ENCODE measurements at regions not wholly inside any gene's neighbourhood (a gene's known extent, or its start where the extent isn't known, plus 50 kb on each side); places are given as distances from the start of the nearest gene placed in this dataset.

DNA sequence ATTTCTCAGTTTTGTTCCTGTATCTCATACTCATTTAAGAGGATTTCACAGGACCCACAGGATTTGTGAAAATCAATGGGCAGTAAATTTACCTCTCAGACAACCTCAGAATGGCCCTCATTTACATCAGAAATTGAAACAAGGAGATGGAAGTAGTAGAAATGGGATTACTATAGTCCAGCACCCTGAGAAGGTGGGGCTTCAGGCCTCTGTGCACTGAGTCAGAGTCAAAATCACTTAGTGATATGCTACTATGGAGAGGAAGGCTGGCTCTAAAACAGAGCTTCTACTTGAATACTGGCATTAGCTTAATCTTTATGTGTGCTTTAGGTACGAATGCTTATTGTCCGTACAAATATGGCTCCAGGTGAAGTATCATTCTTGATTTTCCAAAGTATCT is 159.3 kb downstream of the CEP120 start:
- Mint-ChIP-seq H3K4me3 (no peak overlapping the region), H3K27me3 (ENCODE audit: insufficient read depth, low read depth) (no peaks in the 10 kb centered on the region), H3K9me3 (no peaks in the 10 kb centered on the region), H3K27ac (no peak overlapping the region), H3K4me1 (no peaks in the 10 kb centered on the region), H3K36me3 (no peaks in the 10 kb centered on the region)
- Histone ChIP-seq H2AFZ (replicated peaks) (no peak overlapping the region), H3K4me2 (no peak overlapping the region), H3K9me3 (ENCODE audit: low read depth) (no peaks in the 10 kb centered on the region), H4K20me1 (ENCODE audit: low read depth) (no peaks in the 10 kb centered on the region), H3K79me2 (ENCODE audit: low read depth) (no peaks in the 10 kb centered on the region), H3K4me1 (no peaks in the 10 kb centered on the region), H3K27ac (no peak overlapping the region), H3K4me3 (no peak overlapping the region), H3F3A (ENCODE audit: low read depth) (no peaks in the 10 kb centered on the region), H3K36me3 (no peaks in the 10 kb centered on the region), H3K9ac (no peak overlapping the region), H3K27me3 (no peaks in the 10 kb centered on the region)
- TF ChIP-seq, protein P1, sequence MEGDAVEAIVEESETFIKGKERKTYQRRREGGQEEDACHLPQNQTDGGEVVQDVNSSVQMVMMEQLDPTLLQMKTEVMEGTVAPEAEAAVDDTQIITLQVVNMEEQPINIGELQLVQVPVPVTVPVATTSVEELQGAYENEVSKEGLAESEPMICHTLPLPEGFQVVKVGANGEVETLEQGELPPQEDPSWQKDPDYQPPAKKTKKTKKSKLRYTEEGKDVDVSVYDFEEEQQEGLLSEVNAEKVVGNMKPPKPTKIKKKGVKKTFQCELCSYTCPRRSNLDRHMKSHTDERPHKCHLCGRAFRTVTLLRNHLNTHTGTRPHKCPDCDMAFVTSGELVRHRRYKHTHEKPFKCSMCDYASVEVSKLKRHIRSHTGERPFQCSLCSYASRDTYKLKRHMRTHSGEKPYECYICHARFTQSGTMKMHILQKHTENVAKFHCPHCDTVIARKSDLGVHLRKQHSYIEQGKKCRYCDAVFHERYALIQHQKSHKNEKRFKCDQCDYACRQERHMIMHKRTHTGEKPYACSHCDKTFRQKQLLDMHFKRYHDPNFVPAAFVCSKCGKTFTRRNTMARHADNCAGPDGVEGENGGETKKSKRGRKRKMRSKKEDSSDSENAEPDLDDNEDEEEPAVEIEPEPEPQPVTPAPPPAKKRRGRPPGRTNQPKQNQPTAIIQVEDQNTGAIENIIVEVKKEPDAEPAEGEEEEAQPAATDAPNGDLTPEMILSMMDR (IDR thresholded peaks at IDR 0.05): no peak
- DNase-seq (ENCODE audit: low spot score): no peak

DNA sequence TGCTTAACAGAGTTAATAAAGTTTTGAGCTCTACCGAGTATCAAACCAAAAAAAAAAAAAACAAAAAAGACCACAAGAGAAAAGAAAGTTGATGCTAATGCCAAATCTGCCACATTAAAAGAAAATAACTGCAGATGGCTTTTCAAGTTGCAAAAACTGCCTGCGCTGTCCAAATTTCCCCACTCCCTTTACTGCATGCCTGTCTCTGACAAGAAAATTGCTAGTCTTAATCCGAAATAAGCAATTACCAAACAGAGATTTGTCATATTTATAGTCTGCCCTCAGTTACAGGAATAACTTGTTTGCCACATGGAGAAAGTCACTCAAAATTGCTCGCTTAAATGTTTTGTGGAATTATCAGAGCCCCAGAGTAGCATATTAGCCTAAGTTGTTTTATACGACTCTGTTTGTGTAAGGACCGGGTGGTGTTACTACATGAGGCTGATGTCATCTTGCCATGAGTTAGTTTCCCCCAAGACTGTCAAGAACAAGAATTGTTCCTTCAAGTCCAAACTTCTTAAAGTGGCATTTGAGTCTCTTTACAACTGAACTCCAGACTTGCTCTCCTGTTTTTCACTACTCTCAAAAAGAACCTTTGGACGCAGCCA is 160.9 kb downstream of the CEP120 start:
- Mint-ChIP-seq H3K4me1 (no peaks in the 10 kb centered on the region), H3K36me3 (no peaks in the 10 kb centered on the region), H3K9me3 (peaks cover 3% of the 10 kb centered on the region), H3K4me3 (no peak overlapping the region), H3K27ac (no peak overlapping the region), H3K27me3 (ENCODE audit: insufficient read depth, low read depth) (no peaks in the 10 kb centered on the region)
- Histone ChIP-seq H3K27ac (no peak overlapping the region), H3K4me2 (no peak overlapping the region), H3K27me3 (no peaks in the 10 kb centered on the region), H4K20me1 (ENCODE audit: low read depth) (no peaks in the 10 kb centered on the region), H3K36me3 (no peaks in the 10 kb centered on the region), H3F3A (ENCODE audit: low read depth) (no peaks in the 10 kb centered on the region), H3K4me1 (no peaks in the 10 kb centered on the region), H3K79me2 (ENCODE audit: low read depth) (no peaks in the 10 kb centered on the region), H3K9ac (no peak overlapping the region), H2AFZ (replicated peaks) (no peak overlapping the region), H3K4me3 (no peak overlapping the region), H3K9me3 (ENCODE audit: low read depth) (no peaks in the 10 kb centered on the region)
- TF ChIP-seq EZH2 (IDR thresholded peaks at IDR 0.05) (no peak), EZH2phosphoT487 (IDR thresholded peaks at IDR 0.05) (no peak)
- TF ChIP-seq, protein P1 (IDR thresholded peaks at IDR 0.05): no peak
- DNase-seq (ENCODE audit: low spot score): no peak

DNA sequence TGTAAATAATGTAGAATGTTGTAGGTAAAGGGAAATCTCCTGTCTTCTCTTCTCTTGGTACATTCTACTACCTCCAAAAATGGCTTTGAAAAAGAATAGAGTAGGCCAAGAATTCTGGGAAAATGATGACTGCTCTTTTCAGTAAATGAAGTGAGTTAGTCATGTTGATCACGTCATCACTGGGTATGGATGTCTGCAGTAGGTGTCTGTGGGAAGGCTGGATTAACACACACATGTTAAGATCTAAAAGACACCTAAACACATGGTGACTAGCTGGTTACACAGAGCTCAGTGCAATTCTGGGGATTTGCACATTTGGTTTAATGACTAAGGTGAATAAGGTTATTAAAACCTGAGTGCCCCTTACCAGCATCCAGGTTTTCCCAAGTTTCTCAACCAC is 161.5 kb downstream of the CEP120 start:
- Mint-ChIP-seq H3K27ac (no peak overlapping the region), H3K4me3 (no peak overlapping the region), H3K4me1 (no peaks in the 10 kb centered on the region), H3K36me3 (no peaks in the 10 kb centered on the region), H3K9me3 (peaks cover 8% of the 10 kb centered on the region), H3K27me3 (ENCODE audit: insufficient read depth, low read depth) (no peaks in the 10 kb centered on the region)
- no peak for DNase-seq (ENCODE audit: low spot score)
- no peaks in the 10 kb centered on the region for H3K4me1 ChIP-seq
- no peak overlapping the region for H2AFZ ChIP-seq (replicated peaks)
- no peak overlapping the region for H3K27ac ChIP-seq
- H4K20me1 ChIP-seq (ENCODE audit: low read depth): no peaks in the 10 kb centered on the region
- H3K9ac ChIP-seq: no peak overlapping the region
- no peak overlapping the region for H3K4me3 ChIP-seq
- no peaks in the 10 kb centered on the region for H3F3A ChIP-seq (ENCODE audit: low read depth)
- no peaks in the 10 kb centered on the region for H3K79me2 ChIP-seq (ENCODE audit: low read depth)
- TF ChIP-seq EZH2phosphoT487 (IDR thresholded peaks at IDR 0.05): no peak
- TF ChIP-seq, protein P1 (IDR thresholded peaks at IDR 0.05): no peak
- no peak for TF ChIP-seq EZH2 (IDR thresholded peaks at IDR 0.05)
- H3K9me3 ChIP-seq (ENCODE audit: low read depth): no peaks in the 10 kb centered on the region
- H3K36me3 ChIP-seq: no peaks in the 10 kb centered on the region
- H3K4me2 ChIP-seq: no peak overlapping the region
- no peaks in the 10 kb centered on the region for H3K27me3 ChIP-seq

All from neural progenitor cell (in vitro differentiated cells).